ENCODE measurements at regions not wholly inside any gene's neighbourhood (a gene's known extent, or its start where the extent isn't known, plus 50 kb on each side); places are given as distances from the start of the nearest gene placed in this dataset.
A peak's percentile ranks its signal among the peaks of the same experiment; 100 is the strongest.
"Not testable (repeated sequence)": the region's sequence is repeated elsewhere in the genome, so short reads cannot be mapped to it uniquely, and the experiment has no call there.

- Histone ChIP-seq H3K4me2 (ENCODE audit: unreplicated experiment) (peak overlapping the region; percentile 78), H3K27me3 (replicated peaks; ENCODE audit: insufficient read depth) (no peaks in the 10 kb centered on the region), H3K4me1 (ENCODE audit: insufficient read depth) (peaks cover 30% of the 10 kb centered on the region), H3K4me3 (peak overlapping the region; percentile 69), H3K9me3 (ENCODE audit: low read depth) (no peaks in the 10 kb centered on the region), H3K27ac (peak overlapping the region; percentile 73), H3K36me3 (ENCODE audit: low read depth) (no peaks in the 10 kb centered on the region), H3K9ac (peak overlapping the region; percentile 55), H4K20me1 (ENCODE audit: insufficient read depth) (peaks cover 21% of the 10 kb centered on the region), H3K79me2 (ENCODE audit: insufficient read depth) (peaks cover 89% of the 10 kb centered on the region), H3F3A (ENCODE audit: insufficient read depth) (peaks cover 29% of the 10 kb centered on the region), H2AFZ (peak overlapping the region; percentile 43), H3K9me2 (ENCODE audit: insufficient read depth) (no peaks in the 10 kb centered on the region)
- in situ Hi-C loops (cut with MboI): loop anchor here (5.0 kb wide), 1 partner anchor 320 kb away; no protein-coding TSS in a partner anchor
- WGBS, 2 experiments (ENCODE audit: low coverage in 1 of 2, low lambda C conversion rate in 2 of 2, missing lambda C conversion rate in 2 of 2): 5 to 8% methylated on average over 10 of the region's 10 CpGs
- no peak for TF ChIP-seq EZH2phosphoT487 (IDR thresholded peaks at IDR 0.05; ENCODE audit: insufficient read depth, low read depth)
- no peak for TF ChIP-seq EZH2 (IDR thresholded peaks at IDR 0.05; ENCODE audit: insufficient read depth, poor library complexity, severe bottlenecking)
- DNase-seq: peak; percentile 56
Measured at GRCh38 chr22:25452116-25452700, 112.3 kb upstream of the GRK3 start.

GRCh38 chr22:25453058-25453457 is 111.4 kb upstream of the GRK3 start:
- TF ChIP-seq EZH2phosphoT487 (IDR thresholded peaks at IDR 0.05; ENCODE audit: insufficient read depth, low read depth) (no peak), EZH2 (IDR thresholded peaks at IDR 0.05; ENCODE audit: insufficient read depth, poor library complexity, severe bottlenecking) (no peak)
- Histone ChIP-seq H3K9me2 (ENCODE audit: insufficient read depth) (no peaks in the 10 kb centered on the region), H3K79me2 (ENCODE audit: insufficient read depth) (peaks cover 92% of the 10 kb centered on the region), H3K27ac (peak overlapping the region; percentile 73), H3K9ac (peak overlapping the region; percentile 55; the same call in 1 of the 2 replicates), H3K4me1 (ENCODE audit: insufficient read depth) (peaks cover 30% of the 10 kb centered on the region), H3K27me3 (replicated peaks; ENCODE audit: insufficient read depth) (no peaks in the 10 kb centered on the region), H3K36me3 (ENCODE audit: low read depth) (no peaks in the 10 kb centered on the region), H3K9me3 (ENCODE audit: low read depth) (no peaks in the 10 kb centered on the region), H3K4me3 (peak overlapping the region; percentile 69), H4K20me1 (ENCODE audit: insufficient read depth) (peaks cover 21% of the 10 kb centered on the region), H3K4me2 (ENCODE audit: unreplicated experiment) (peak overlapping the region; percentile 78), H2AFZ (no peak overlapping the region; the same call in 1 of the 2 replicates), H3F3A (ENCODE audit: insufficient read depth) (peaks cover 29% of the 10 kb centered on the region)
- in situ Hi-C loops (cut with MboI): loop anchor here (5.0 kb wide), 1 partner anchor 319 kb away; no protein-coding TSS in a partner anchor
- WGBS, 2 experiments (ENCODE audit: low coverage in 1 of 2, low lambda C conversion rate in 2 of 2, missing lambda C conversion rate in 2 of 2): 97 to 99% methylated on average over 4 of the region's 4 CpGs
- no peak for DNase-seq

GRCh38 chr22:25453557-25453956 is 110.9 kb upstream of the GRK3 start:
- in situ Hi-C loops (cut with MboI): loop anchor here (5.0 kb wide), 1 partner anchor 319 kb away; no protein-coding TSS in a partner anchor
- H3K79me2 ChIP-seq (ENCODE audit: insufficient read depth): peaks cover 88% of the 10 kb centered on the region
- 80 to 82% methylated on average over 5 of the region's 5 CpGs for WGBS, 2 experiments (ENCODE audit: low coverage in 1 of 2, low lambda C conversion rate in 2 of 2, missing lambda C conversion rate in 2 of 2)

GRCh38 chr22:25456300-25457043 is 108.0 kb upstream of the GRK3 start:
- DNase-seq; H2AFZ ChIP-seq; H3K4me3 ChIP-seq; H3K9me2 ChIP-seq (ENCODE audit: insufficient read depth); H3K4me2 ChIP-seq (ENCODE audit: unreplicated experiment); in situ Hi-C loops (cut with MboI); H3K27me3 ChIP-seq (replicated peaks; ENCODE audit: insufficient read depth); H3K9ac ChIP-seq; H4K20me1 ChIP-seq (ENCODE audit: insufficient read depth); H3K9me3 ChIP-seq (ENCODE audit: low read depth); H3K27ac ChIP-seq: not testable (repeated sequence)
- Histone ChIP-seq H3K4me1 (ENCODE audit: insufficient read depth) (peaks cover 15% of the 10 kb centered on the region), H3K79me2 (ENCODE audit: insufficient read depth) (peaks cover 59% of the 10 kb centered on the region), H3F3A (ENCODE audit: insufficient read depth) (peaks cover 35% of the 10 kb centered on the region), H3K36me3 (ENCODE audit: low read depth) (peaks cover 26% of the 10 kb centered on the region)
- WGBS, 2 experiments (ENCODE audit: low coverage in 1 of 2, low lambda C conversion rate in 2 of 2, missing lambda C conversion rate in 2 of 2): 95% methylated on average over 13 of the region's 13 CpGs

More at GRCh38 chr22:25453557-25453956, 110.9 kb upstream of the GRK3 start:
- no peak for DNase-seq
- peaks cover 29% of the 10 kb centered on the region for H3F3A ChIP-seq (ENCODE audit: insufficient read depth)
- H3K27ac ChIP-seq: no peak overlapping the region
- H3K4me3 ChIP-seq: no peak overlapping the region
- no peaks in the 10 kb centered on the region for H3K27me3 ChIP-seq (replicated peaks; ENCODE audit: insufficient read depth)
- H3K4me2 ChIP-seq (ENCODE audit: unreplicated experiment): no peak overlapping the region
- peaks cover 30% of the 10 kb centered on the region for H3K4me1 ChIP-seq (ENCODE audit: insufficient read depth)
- peaks cover 2% of the 10 kb centered on the region for H3K36me3 ChIP-seq (ENCODE audit: low read depth)
- no peaks in the 10 kb centered on the region for H3K9me2 ChIP-seq (ENCODE audit: insufficient read depth)
- peaks cover 21% of the 10 kb centered on the region for H4K20me1 ChIP-seq (ENCODE audit: insufficient read depth)
- TF ChIP-seq EZH2 (IDR thresholded peaks at IDR 0.05; ENCODE audit: insufficient read depth, poor library complexity, severe bottlenecking) (no peak), EZH2phosphoT487 (IDR thresholded peaks at IDR 0.05; ENCODE audit: insufficient read depth, low read depth) (no peak)
- H3K9ac ChIP-seq: no peak overlapping the region
- H2AFZ ChIP-seq: no peak overlapping the region
- H3K9me3 ChIP-seq (ENCODE audit: low read depth): no peaks in the 10 kb centered on the region

- H4K20me1 ChIP-seq (ENCODE audit: insufficient read depth); H3K4me3 ChIP-seq; H2AFZ ChIP-seq; in situ Hi-C loops (cut with MboI); H3K9me3 ChIP-seq (ENCODE audit: low read depth); H3K4me2 ChIP-seq (ENCODE audit: unreplicated experiment); H3K27ac ChIP-seq; DNase-seq; H3K9me2 ChIP-seq (ENCODE audit: insufficient read depth); H3K9ac ChIP-seq; H3K4me1 ChIP-seq (ENCODE audit: insufficient read depth); H3K27me3 ChIP-seq (replicated peaks; ENCODE audit: insufficient read depth): not testable (repeated sequence)
- Histone ChIP-seq H3F3A (ENCODE audit: insufficient read depth) (peaks cover 23% of the 10 kb centered on the region; the same call in 1 of the 2 replicates), H3K36me3 (ENCODE audit: low read depth) (peaks cover 29% of the 10 kb centered on the region), H3K79me2 (ENCODE audit: insufficient read depth) (peaks cover 37% of the 10 kb centered on the region)
- WGBS, 2 experiments (ENCODE audit: low coverage in 1 of 2, low lambda C conversion rate in 2 of 2, missing lambda C conversion rate in 2 of 2): 98 to 100% methylated on average over 1 of the region's 1 CpG
Measured at GRCh38 chr22:25458631-25459030, 105.8 kb upstream of the GRK3 start.

GRCh38 chr22:25460682-25461081 is 103.8 kb upstream of the GRK3 start:
- in situ Hi-C loops (cut with MboI): loop anchor here (10.0 kb wide), 2 partner anchors 234 to 894 kb away; no protein-coding TSS in a partner anchor
- 64 to 67% methylated on average over 2 of the region's 2 CpGs for WGBS, 2 experiments (ENCODE audit: low coverage in 1 of 2, low lambda C conversion rate in 2 of 2, missing lambda C conversion rate in 2 of 2)
- Histone ChIP-seq H3K36me3 (ENCODE audit: low read depth) (peaks cover 29% of the 10 kb centered on the region), H3F3A (ENCODE audit: insufficient read depth) (peaks cover 18% of the 10 kb centered on the region; the same call in 1 of the 2 replicates), H3K79me2 (ENCODE audit: insufficient read depth) (peaks cover 17% of the 10 kb centered on the region)
- H3K4me2 ChIP-seq (ENCODE audit: unreplicated experiment); H3K9me2 ChIP-seq (ENCODE audit: insufficient read depth); H4K20me1 ChIP-seq (ENCODE audit: insufficient read depth); H3K9me3 ChIP-seq (ENCODE audit: low read depth); H3K9ac ChIP-seq; H3K27me3 ChIP-seq (replicated peaks; ENCODE audit: insufficient read depth); H3K4me1 ChIP-seq (ENCODE audit: insufficient read depth); DNase-seq; H3K4me3 ChIP-seq; H2AFZ ChIP-seq; H3K27ac ChIP-seq: not testable (repeated sequence)

Data from GM23248 (cell line).